T-helper 1 cell (primary cell): ENCODE measurements at regions not wholly inside any gene's neighbourhood (a gene's known extent, or its start where the extent isn't known, plus 50 kb on each side); places are given as distances from the start of the nearest gene placed in this dataset.
"Not testable (repeated sequence)": the region's sequence is repeated elsewhere in the genome, so short reads cannot be mapped to it uniquely, and the experiment has no call there.

Source experiments
- DNase-seq, 5 donors: peaks; one replicate each; pipeline ENCODE4 v3.0.0-alpha.2; 2012 to 2020

GRCh38 chr14:25699981-25700380 lies 650.0 kb upstream of the STXBP6 start:
- DNase-seq: no peak

- no peak for DNase-seq
These were observed 648.2 kb upstream of the STXBP6 start for GRCh38 chr14:25698111-25698510.

GRCh38 chr14:25696176-25696575 lies 646.2 kb upstream of the STXBP6 start:
- DNase-seq: no peak

- DNase-seq: no peak
These were observed 635.1 kb upstream of the STXBP6 start for GRCh38 chr14:25685004-25685403.

- no peak for DNase-seq
These were observed 631.0 kb upstream of the STXBP6 start for GRCh38 chr14:25680934-25681333.

GRCh38 chr14:25680511-25680910 lies 630.6 kb upstream of the STXBP6 start:
- not testable (repeated sequence) for DNase-seq

- DNase-seq: no peak
These were observed 627.2 kb upstream of the STXBP6 start for GRCh38 chr14:25677111-25677510.

GRCh38 chr14:25667387-25667786 lies 617.4 kb upstream of the STXBP6 start:
- DNase-seq: no peak

GRCh38 chr14:25666877-25667276 lies 616.9 kb upstream of the STXBP6 start:
- DNase-seq: no peak

- DNase-seq: no peak
These were observed 609.0 kb upstream of the STXBP6 start for GRCh38 chr14:25658988-25659387.

GRCh38 chr14:25630447-25630846 lies 580.5 kb upstream of the STXBP6 start:
- no peak for DNase-seq

GRCh38 chr14:25628978-25629377 lies 579.0 kb upstream of the STXBP6 start:
- DNase-seq: no peak

GRCh38 chr14:25628390-25628789 lies 578.4 kb upstream of the STXBP6 start:
- DNase-seq: no peak

- no peak for DNase-seq
These were observed 577.0 kb upstream of the STXBP6 start for GRCh38 chr14:25626986-25627385.

GRCh38 chr14:25622763-25623162 lies 572.8 kb upstream of the STXBP6 start:
- no peak for DNase-seq

- DNase-seq: no peak
These were observed 570.6 kb upstream of the STXBP6 start for GRCh38 chr14:25620515-25620914.

GRCh38 chr14:25615174-25615573 lies 565.2 kb upstream of the STXBP6 start:
- DNase-seq: no peak

- no peak for DNase-seq
These were observed 557.2 kb upstream of the STXBP6 start for GRCh38 chr14:25607192-25607591.

GRCh38 chr14:25602106-25602505 lies 552.2 kb upstream of the STXBP6 start:
- DNase-seq: no peak

GRCh38 chr14:25588751-25589150 lies 538.8 kb upstream of the STXBP6 start:
- no peak for DNase-seq

- DNase-seq: no peak
These were observed 524.8 kb upstream of the STXBP6 start for GRCh38 chr14:25574628-25575325.

GRCh38 chr14:25570483-25570882 lies 520.5 kb upstream of the STXBP6 start:
- no peak for DNase-seq

GRCh38 chr14:25557466-25557865 lies 507.5 kb upstream of the STXBP6 start:
- DNase-seq: no peak

GRCh38 chr14:25552826-25553225 lies 502.9 kb upstream of the STXBP6 start:
- DNase-seq: no peak

- no peak for DNase-seq
These were observed 501.7 kb upstream of the STXBP6 start for GRCh38 chr14:25551674-25552073.
